IMR-90 (cell line): ENCODE measurements at regions not wholly inside any gene's neighbourhood (a gene's known extent, or its start where the extent isn't known, plus 50 kb on each side); places are given as distances from the start of the nearest gene placed in this dataset.

Experiments used
- CTCF ChIP-seq: conservative IDR thresholded peaks from 2 replicates; pipeline ENCODE4 v1.5.1; 2012; ENCODE audit warnings: mild to moderate bottlenecking, low read depth, low read length, improper control_type of control experiment
- MAZ ChIP-seq: IDR thresholded peaks from 2 replicates; pipeline ENCODE4 v1.6.1; 2012; ENCODE audit warnings: low read depth, mild to moderate bottlenecking, low read length, improper control_type of control experiment, moderate library complexity, borderline replicate concordance
- MXI1 ChIP-seq: IDR thresholded peaks from 2 replicates; pipeline ENCODE4 v1.6.1; 2012; ENCODE audit warnings: low read depth, mild to moderate bottlenecking, low read length, moderate library complexity, borderline replicate concordance
- NFE2L2 ChIP-seq: fragments of 150-350 bp; IDR thresholded peaks from 2 replicates; pipeline ENCODE4 v1.6.1; 2016; ENCODE audit warnings: low read depth, mild to moderate bottlenecking, low read length
- POLR2A ChIP-seq: IDR thresholded peaks from 2 replicates; pipeline ENCODE4 v1.6.1; 2012; ENCODE audit warnings: mild to moderate bottlenecking, low read depth, low read length
- RAD21 ChIP-seq: IDR thresholded peaks from 2 replicates; pipeline ENCODE4 v1.6.1; 2012; ENCODE audit warnings: low read length, improper control_type of control experiment
- SMC3 ChIP-seq: fragments of 150-350 bp; IDR thresholded peaks from 2 replicates; pipeline ENCODE4 v1.6.1; 2016; ENCODE audit warnings: low read depth, mild to moderate bottlenecking, antibody characterized with exemption, low read length, moderate library complexity

GRCh38 chr1:88200545-88200944, 483.5 kb upstream of the PKN2 start:
- no peak for TF ChIP-seq MAZ
- TF ChIP-seq POLR2A: no peak
- TF ChIP-seq CTCF: no peak
- no peak for TF ChIP-seq MXI1
- TF ChIP-seq NFE2L2: no peak
- TF ChIP-seq RAD21: no peak
- no peak for TF ChIP-seq SMC3
